ENCODE measurements at regions not wholly inside any gene's neighbourhood (a gene's known extent, or its start where the extent isn't known, plus 50 kb on each side); places are given as distances from the start of the nearest gene placed in this dataset.
"Not testable (repeated sequence)": the region's sequence is repeated elsewhere in the genome, so short reads cannot be mapped to it uniquely, and the experiment has no call there.

- DNase-seq = no peak
Observed at GRCh38 chr17:70658840-70659239, 489.5 kb downstream of the KCNJ2 start.

GRCh38 chr17:70661342-70662222 lies 492.2 kb downstream of the KCNJ2 start:
- no peak for DNase-seq

DNA sequence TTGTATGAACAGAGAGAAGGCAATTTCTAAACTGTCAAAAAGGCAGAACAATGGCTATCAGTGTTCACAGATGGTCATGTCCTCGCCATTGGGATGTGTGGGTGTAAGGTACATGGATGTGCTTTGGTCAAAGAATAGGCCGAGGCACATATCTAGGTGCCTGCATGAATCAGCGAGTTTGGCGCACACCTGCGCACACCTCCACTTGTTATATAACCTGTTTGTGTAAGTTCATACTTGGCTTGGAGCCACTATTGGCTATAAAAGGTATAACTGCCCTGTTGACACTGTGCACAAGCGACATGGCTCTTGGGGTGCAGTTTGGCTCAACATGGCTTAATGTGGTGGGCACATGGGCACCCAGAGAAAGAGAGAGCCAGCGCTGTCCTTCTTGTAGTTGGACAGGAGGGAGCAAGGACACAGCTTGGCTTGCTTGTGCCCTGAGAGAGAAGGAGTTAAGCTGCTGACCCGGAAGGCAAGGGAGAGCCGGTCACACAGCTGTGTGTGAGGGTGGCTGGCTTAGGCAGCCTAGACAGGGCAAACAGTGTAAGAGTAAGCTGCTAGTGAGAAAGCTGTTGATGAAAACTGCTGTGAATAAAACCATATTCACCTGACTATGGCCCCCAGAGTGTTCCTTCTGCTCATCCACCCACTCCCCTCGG lies 499.1 kb downstream of the KCNJ2 start:
- no peak for DNase-seq

- no peak for DNase-seq
Observed at GRCh38 chr17:70668938-70669778, 499.8 kb downstream of the KCNJ2 start.

- no peak for DNase-seq
Observed at GRCh38 chr17:70674061-70674460, 504.7 kb downstream of the KCNJ2 start.

DNA sequence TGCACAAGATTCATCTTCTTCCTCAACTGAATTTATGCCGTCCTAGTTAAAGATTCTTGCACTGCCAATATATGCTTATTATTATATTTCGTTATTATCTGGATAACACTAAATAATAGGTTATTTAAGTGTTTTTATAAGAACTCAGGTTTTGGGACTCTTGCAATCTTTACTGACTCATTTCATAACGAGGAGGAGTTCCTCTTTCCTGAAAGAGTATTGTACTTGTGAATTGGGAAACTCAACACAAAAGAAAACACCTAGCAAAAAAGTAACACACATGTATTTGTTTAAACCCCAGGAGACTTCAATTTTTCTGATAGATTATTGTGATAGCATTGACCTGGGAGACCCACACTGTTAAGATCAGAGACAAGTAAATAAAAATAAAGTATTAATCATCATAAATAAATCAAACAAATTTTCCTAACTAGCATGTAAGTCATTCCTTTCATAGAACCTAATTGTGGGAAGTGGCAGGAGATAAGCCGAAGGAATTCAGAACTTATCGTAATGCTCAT lies 505.8 kb downstream of the KCNJ2 start:
- DNase-seq = no peak

DNA sequence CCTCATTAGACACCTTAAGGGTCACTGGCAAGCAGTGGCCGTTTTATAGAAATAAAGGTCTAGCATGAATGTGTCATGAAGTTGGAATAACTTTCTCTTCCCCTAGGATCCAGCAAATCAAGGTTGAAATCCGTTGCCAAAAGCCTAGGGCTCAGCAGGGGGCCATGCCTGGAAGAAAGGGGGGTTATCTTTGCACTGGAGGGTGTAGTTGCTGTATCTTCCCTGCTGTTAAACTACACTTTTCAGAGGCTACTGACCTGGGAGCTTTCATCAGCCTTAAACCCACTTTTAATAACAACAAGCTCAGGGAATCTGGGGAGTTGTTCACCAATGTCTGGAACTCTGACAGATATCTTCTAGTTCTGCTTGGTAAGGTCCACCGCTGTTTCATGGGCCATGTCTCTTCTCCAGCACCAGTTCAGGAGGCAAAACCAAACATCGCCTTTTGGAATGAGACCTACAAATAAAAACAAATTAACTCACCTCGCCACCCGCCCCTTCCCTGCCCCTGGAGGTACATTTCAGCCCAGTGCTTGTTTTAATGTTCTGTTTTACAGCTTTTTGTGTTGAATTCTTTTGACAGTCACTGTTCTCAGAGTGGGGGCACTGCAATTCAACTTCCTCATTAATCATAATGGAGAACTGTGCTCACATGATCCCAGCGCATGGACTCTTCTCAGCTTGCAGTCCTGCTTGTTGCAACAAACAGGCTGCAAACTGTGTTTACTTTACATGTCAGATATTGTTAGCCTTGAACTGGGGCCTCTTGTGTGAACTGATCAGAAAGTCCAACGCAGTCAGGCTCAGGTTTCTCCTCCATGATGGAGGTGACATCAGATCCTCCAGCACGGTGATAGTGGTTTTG lies 508.7 kb downstream of the KCNJ2 start:
- no peak for DNase-seq

DNA sequence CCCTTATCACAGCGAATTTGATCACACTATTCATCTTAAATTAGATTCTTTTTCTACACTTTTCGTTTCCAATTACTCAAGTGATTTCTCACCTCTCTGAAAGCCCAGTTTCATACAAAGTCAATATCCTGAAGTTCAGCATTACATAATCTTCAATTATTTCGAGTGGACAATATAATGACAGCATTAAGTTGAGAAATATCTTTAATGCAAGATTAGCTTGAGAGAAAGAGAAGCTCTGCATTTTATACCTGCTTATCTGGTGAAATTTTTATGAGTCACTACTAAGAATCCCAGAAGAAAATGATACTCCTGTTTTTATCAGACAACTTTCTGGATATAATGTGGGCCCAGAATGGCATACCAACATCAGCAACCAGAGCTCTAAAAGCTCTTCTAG lies 509.6 kb downstream of the KCNJ2 start:
- DNase-seq = no peak

- DNase-seq = no peak
Observed at GRCh38 chr17:70683936-70684335, 514.6 kb downstream of the KCNJ2 start.

- no peak for DNase-seq
Observed at GRCh38 chr17:70687421-70687820, 518.1 kb downstream of the KCNJ2 start.

DNA sequence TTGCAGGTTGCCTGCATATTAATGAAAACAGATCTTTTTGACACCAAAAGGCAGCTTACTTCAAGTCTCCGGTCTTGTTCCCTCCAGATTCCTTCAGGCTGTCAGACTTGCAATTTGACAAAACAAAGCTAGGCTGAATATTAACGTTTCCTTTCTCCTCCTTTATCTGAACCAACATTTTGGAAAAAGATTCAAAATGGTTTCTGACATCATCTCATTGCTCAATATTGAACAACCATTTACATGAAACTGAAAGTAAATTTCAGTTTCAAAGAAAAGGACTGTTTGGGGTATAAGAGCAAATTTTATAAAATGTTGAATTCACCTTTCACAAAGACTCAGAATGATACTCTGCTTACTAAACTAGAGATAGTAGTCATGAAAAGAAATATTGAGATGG lies 521.8 kb downstream of the KCNJ2 start:
- DNase-seq = no peak

DNA sequence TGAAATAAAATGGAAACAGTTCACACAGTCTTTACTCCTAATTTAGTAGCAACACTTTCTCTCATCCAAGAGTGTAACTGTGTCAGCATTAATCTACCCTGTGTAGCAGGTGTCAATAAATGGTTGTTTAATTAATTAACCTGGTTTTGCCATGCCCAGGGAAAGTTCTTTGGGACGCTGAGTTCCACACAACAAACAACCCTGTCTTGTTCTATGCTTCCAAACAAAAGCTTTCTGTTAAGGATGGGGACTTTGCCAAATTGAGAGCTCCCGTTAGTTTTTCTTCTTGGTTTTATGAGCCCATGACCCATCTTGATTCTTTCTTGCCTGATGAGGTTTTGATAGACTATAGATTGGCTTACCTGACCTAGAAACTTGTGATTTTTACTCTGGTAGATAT lies 530.1 kb downstream of the KCNJ2 start:
- no peak for DNase-seq

- DNase-seq = no peak
Observed at GRCh38 chr17:70702683-70703255, 533.4 kb downstream of the KCNJ2 start.

DNA sequence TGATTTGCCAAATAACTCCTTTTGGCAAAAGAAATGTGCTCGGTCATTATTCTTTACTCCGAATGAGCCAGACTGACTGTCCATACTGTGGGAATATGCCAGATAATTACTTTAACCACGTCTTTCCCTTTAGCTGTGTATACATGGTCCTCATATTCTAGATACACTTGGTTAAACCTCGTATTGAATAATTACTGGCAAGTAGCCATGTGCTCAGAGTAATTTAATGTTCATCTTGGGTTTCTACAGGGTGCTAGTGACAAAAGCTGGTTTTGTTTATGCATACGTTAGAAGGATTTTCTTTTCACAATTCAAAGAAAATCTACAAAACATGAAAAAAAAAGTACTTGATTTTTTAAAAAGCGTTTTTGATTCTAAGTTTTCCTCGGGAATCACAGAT lies 540.3 kb downstream of the KCNJ2 start:
- no peak for DNase-seq

DNA sequence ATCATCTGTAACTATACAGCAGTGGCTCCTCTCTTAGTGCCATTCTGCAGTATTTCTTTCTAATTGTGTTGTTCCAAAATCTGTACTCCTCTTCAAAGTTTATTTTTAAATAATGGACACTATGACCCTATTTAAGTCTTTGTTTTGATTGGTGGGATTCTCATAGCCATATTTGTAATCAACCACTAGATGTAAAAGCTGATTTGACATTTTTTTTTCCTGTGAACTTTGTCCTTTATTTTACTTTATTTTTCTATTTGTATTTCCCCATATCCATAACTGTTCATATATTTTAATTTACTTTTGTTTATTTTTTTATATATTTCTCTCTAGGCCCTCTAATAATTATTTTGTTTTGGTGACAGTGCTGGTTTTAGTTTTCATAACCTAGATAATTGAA lies 544.4 kb downstream of the KCNJ2 start:
- no peak for DNase-seq

DNA sequence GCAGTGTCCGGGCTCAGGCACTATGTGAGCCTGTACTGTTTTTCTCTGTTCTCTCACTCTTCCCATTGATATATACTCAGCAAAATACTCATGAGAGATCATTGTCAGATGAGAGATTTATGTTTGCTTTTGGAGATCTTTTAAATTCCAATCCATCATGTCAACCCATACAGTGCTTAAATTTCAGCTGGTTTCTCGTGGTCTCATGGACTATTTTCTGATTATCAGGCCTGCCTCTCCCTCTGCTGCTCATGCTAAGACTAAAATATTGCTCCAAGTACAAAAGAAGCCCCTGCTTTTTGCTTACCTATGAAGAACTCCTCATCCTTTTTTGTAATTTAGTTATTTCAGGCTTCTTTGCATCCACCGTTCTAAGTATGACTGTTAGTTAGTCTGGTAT lies 547.2 kb downstream of the KCNJ2 start:
- no peak for DNase-seq

DNA sequence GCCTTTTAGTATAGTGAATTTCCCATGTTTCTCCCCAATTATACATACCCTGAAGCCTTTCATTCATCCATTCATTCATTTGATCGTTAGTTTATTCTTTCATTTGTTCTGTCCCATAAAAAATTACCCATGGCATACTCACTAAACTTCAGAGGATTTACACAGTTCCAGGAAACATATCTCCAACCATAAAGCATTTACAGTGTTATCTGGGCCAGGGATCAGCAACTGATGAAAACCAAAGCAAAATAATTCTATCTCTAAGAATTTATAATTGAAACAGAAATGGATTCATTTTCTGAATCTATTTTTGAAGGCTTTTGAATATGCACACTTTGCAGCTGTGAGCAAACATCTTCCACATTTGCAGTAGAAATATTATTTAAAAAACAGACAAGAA lies 547.7 kb downstream of the KCNJ2 start:
- DNase-seq = no peak

DNA sequence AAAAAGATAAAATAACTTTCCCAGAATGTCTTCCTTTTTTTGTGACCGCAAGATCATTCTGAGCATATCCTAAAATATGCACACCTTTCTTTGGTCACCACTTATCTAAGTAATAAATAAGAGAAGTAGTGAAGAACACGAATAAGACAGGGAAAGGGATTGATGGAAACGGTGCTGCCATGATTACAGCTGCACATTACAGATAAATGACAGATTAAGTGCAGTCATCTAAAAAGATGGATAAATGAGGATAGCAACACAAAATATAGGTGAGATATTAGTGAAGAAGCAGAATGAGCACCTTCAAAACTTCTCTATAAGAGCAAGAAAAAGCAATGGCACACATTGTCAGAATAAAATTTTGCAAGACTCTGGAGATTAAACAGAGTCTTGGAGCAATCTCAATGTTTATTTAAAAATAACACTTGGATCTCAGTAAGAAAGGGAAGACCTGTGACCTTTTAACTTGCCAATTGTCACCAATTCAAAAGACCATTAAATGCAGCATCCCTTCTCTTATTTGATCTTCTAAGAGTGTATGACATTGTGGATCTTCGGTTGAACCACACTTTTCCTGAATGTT lies 567.1 kb downstream of the KCNJ2 start:
- DNase-seq = no peak

DNA sequence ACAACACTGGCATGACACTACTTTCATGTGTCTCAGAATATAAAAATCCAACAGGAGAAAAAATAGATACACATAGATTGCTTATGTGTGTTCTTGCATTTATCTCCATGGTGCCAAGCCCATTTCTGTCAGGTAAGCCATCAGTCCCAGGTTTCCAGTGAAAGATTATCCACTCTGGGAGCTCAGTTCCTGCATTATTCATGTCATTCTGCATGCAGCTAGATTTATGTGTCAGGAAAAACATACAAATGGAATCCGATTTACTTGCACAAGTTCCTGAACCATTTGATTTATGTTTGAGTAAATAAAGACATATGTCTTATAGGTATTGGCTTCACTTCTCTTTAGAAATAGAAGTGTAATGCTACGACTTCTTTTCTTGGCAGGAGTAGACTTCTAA lies 569.7 kb downstream of the KCNJ2 start:
- DNase-seq = no peak

DNA sequence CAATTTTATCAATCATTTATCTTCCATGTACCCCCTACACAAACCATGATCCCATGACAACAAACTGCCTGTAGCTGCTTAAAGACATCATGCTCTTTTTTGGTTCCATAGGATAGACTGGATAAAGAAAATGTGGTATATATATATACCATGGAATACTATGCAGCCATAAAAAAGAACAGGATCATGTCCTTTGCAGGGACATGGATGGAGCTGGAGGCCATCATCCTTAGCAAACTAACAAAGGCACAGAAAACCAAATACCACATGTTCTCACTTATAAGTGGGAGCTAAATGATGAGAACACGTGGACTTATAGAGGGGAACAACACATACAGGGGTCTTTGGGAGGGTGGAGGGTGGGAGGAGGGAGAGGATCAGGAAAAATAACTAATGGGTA lies 577.2 kb downstream of the KCNJ2 start:
- DNase-seq = not testable (repeated sequence)

- no peak for DNase-seq
Observed at GRCh38 chr17:70750983-70751382, 581.7 kb downstream of the KCNJ2 start.
